K562 (cell line): ENCODE measurements at regions not wholly inside any gene's neighbourhood (a gene's known extent, or its start where the extent isn't known, plus 50 kb on each side); places are given as distances from the start of the nearest gene placed in this dataset.

Experiments used
- ATAC-seq: fragments of 200-7000 bp; cut with Tn5 transposase; 3 replicates; pipeline ENCODE4 v1.9.1; 2020; ENCODE audit warnings: moderate library complexity
- BruUV-seq: library from RNA; stranded (reverse); fragments of 400-500 nt; replicated peaks from 2 replicates; lab custom pipeline; 2021; lab: Mats Ljungman, UMichigan
- CTCF ChIA-PET: fragments of 300-600 bp; formaldehyde crosslinking; extraction: SDS; loops from one replicate; lab custom pipeline; 2021; ENCODE audit warnings: low intra/inter-chr PET ratio; lab: Yijun Ruan, JAX
- POLR2A ChIA-PET: fragments of 300-600, 350-650 bp; sonication (Branson Sonifier 250); formaldehyde crosslinking; extraction: SDS; loops from one replicate; lab custom pipeline; 2021; ENCODE audit warnings: antibody characterized with exemption, inconsistent platforms; lab: Yijun Ruan, JAX
- DNase-seq, 4 experiments: peaks; one replicate each; pipeline versions ENCODE4 v3.0.0 to v3.0.0-alpha.2; 2011 to 2018; ENCODE audit warnings: low spot score in 3 of 4, mixed read lengths in 3 of 4; ENCODE audit errors: extremely low read depth in 1 of 4
- FAIRE-seq: peaks from 2 replicates; lab custom pipeline; 2011; peaks lifted over from hg19 to GRCh38; lab: Jason Lieb, UNC
- H2AFZ ChIP-seq: 2 replicates; pipeline ENCODE4 v1.6.0; 2011; ENCODE audit warnings: low read depth, low read length, control low read depth, inconsistent platforms
- H3K27ac ChIP-seq: fragments of 200-600 bp; 3 replicates; pipeline ENCODE4 v1.8.0; 2011; ENCODE audit warnings: low read depth, mild to moderate bottlenecking, control low read depth, inconsistent platforms, low read length, moderate library complexity, mixed read lengths; ENCODE audit errors: extremely low read depth
- H3K27me3 ChIP-seq, 2 experiments: fragments of 300-600 bp in 1 of 2; 2 replicates in 1 of 2; 3 replicates in 1 of 2; pipeline versions ENCODE4 v1.6.0 to v1.8.0; 2011; ENCODE audit warnings: inconsistent platforms in 2 of 2, low read length in 2 of 2, mild to moderate bottlenecking in 1 of 2, mixed read lengths in 1 of 2, moderate library complexity in 1 of 2; ENCODE audit not compliant: control insufficient read depth in 2 of 2, insufficient read depth in 2 of 2
- H3K36me3 ChIP-seq: fragments of 300-600 bp; 3 replicates; pipeline ENCODE4 v1.8.0; 2011; ENCODE audit warnings: mild to moderate bottlenecking, low read length, inconsistent platforms; ENCODE audit not compliant: control insufficient read depth, insufficient read depth
- H3K4me1 ChIP-seq, 2 experiments: fragments of 200-600 bp in 1 of 2; replicated peaks in 1 of 2; 2 replicates in 1 of 2; 3 replicates in 1 of 2; pipeline versions ENCODE4 v1.5.1 to v1.8.0; 2011; ENCODE audit warnings: inconsistent platforms in 2 of 2, low read length in 2 of 2, mild to moderate bottlenecking in 1 of 2, mixed read lengths in 1 of 2, moderate library complexity in 1 of 2; ENCODE audit not compliant: control insufficient read depth in 2 of 2, insufficient read depth in 2 of 2
- H3K4me2 ChIP-seq: 2 replicates; pipeline ENCODE4 v1.6.1; 2011; ENCODE audit warnings: low read length, control low read depth, inconsistent platforms, mixed read lengths; ENCODE audit not compliant: insufficient read depth
- H3K4me3 ChIP-seq: fragments of 200-600 bp; sonication (generic), shearing (Covaris generic); 2 replicates; pipeline ENCODE4 v1.5.1; 2016; ENCODE audit warnings: control low read depth, inconsistent platforms
- H3K79me2 ChIP-seq: fragments of 200-600 bp; 3 replicates; pipeline ENCODE4 v1.8.0; 2011; ENCODE audit warnings: low read length, inconsistent platforms; ENCODE audit not compliant: control insufficient read depth, insufficient read depth
- H3K9ac ChIP-seq, 2 experiments: 2 replicates each; pipeline versions ENCODE4 v1.6.0 to v1.6.1; 2011; ENCODE audit warnings: low read depth in 2 of 2, low read length in 2 of 2, control low read depth in 1 of 2, inconsistent platforms in 1 of 2, mild to moderate bottlenecking in 1 of 2, mixed read lengths in 1 of 2; ENCODE audit not compliant: insufficient read depth in 1 of 2
- H3K9me1 ChIP-seq: one replicate; pipeline ENCODE4 v1.6.0; 2011; ENCODE audit warnings: inconsistent platforms, mild to moderate bottlenecking, low read length, moderate library complexity; ENCODE audit not compliant: control insufficient read depth, insufficient read depth
- H3K9me3 ChIP-seq: replicated peaks from 2 replicates; pipeline ENCODE4 v1.5.1; 2011; ENCODE audit warnings: low read depth, low read length, inconsistent platforms; ENCODE audit not compliant: control insufficient read depth, insufficient read depth
- H4K20me1 ChIP-seq: replicated peaks from 2 replicates; pipeline ENCODE4 v1.6.1; 2011; ENCODE audit warnings: low read length, inconsistent platforms, mixed read lengths; ENCODE audit not compliant: control insufficient read depth, insufficient read depth
- NFE2L1 ChIP-seq: fragments of 450-650 bp; IDR thresholded peaks from 2 replicates; pipeline ENCODE4 v1.6.1; 2016; ENCODE audit warnings: missing genetic modification characterization, low read depth, mild to moderate bottlenecking, missing compliant biosample characterization, moderate library complexity, borderline replicate concordance
- NFIX ChIP-seq: fragments of 250-450 bp; sonication (Bioruptor Pico); IDR thresholded peaks from 2 replicates; pipeline ENCODE4 v1.4.0; 2020; ENCODE audit warnings: low read depth, mild to moderate bottlenecking, moderate library complexity
- NR1H2 ChIP-seq: sonication (generic); formaldehyde crosslinking; IDR thresholded peaks from 2 replicates; pipeline ENCODE4 v1.4.0; 2020; ENCODE audit warnings: mild to moderate bottlenecking, missing genetic modification reagents
- NR2F6 ChIP-seq: fragments of 450-650 bp; formaldehyde crosslinking; IDR thresholded peaks from 2 replicates; pipeline ENCODE4 v1.4.0; 2020; ENCODE audit warnings: mild to moderate bottlenecking
- PHF8 ChIP-seq: fragments of 200-600 bp; sonication (generic); IDR thresholded peaks from 2 replicates; pipeline ENCODE4 v1.6.1; 2012; ENCODE audit warnings: mixed run types, mild to moderate bottlenecking, inconsistent platforms, low read length, moderate library complexity, borderline replicate concordance
- ZNF263 ChIP-seq: sonication (generic); formaldehyde crosslinking; IDR thresholded peaks from 2 replicates; pipeline ENCODE4 v1.8.0; 2022; ENCODE audit warnings: mild to moderate bottlenecking, missing genetic modification reagents, borderline replicate concordance
- ZSCAN29 ChIP-seq: fragments of 450-650 bp; IDR thresholded peaks from 2 replicates; pipeline ENCODE4 v1.6.1; 2017
- WGBS: fragments of 100-300 bp; shearing (Covaris generic); methylation state at CpG from one replicate; pipeline ENCODE4 v1.1.6; 2016; ENCODE audit warnings: low coverage, mixed read lengths; ENCODE audit not compliant: insufficient coverage; ENCODE audit errors: missing lambda C conversion rate; 5-methylcytosine and 5-hydroxymethylcytosine counted together
- in situ Hi-C: fragments of 300-500 bp; cut with MboI; formaldehyde crosslinking; loops from 4 replicates; pipeline ENCODE4 v1.15.0; 2018; ENCODE audit warnings: inconsistent platforms, mixed read lengths
- intact Hi-C: fragments of 100-400 bp; cut with micrococcal nuclease; formaldehyde crosslinking; loops from 2 replicates; pipeline ENCODE4 v1.14.2; 2022
- TF ChIP-seq, protein P1 (sequence below): fragments of 450-650 bp; formaldehyde crosslinking; IDR thresholded peaks from 2 replicates; pipeline ENCODE4 v1.4.0; 2020; ENCODE audit warnings: mild to moderate bottlenecking, mixed read lengths

DNA sequence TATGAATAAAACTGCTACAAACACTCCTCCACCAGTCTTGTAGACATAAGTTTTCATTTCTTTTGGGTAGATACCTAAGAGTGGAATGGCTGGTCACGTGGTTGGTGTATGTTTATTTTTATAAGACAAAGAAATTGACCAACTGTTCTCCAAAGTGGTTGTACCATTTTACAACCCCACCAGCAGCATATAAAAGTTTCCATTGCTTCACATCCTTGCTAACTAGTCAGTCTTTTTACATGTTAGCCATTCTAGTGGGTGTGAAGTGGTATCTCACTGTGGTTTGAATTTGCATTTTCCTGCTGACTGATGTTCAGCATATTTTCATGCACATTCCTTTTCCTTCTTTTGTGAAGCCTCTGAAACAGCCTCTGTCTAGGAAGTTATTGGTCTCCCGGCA lies 76.2 kb upstream of the ADGRG2 start:
- Histone ChIP-seq H2AFZ (no peak overlapping the region), H3K27me3 (no peaks in the 10 kb centered on the region), H3K9me1 (no peaks in the 10 kb centered on the region), H3K9me3 (no peaks in the 10 kb centered on the region), H3K27ac (no peak overlapping the region), H3K4me2 (no peak overlapping the region), H3K9ac (no peak overlapping the region), H3K79me2 (no peaks in the 10 kb centered on the region), H4K20me1 (no peaks in the 10 kb centered on the region), H3K4me1 (no peaks in the 10 kb centered on the region; a peak in 1 of 5 replicates), H3K36me3 (no peaks in the 10 kb centered on the region), H3K4me3 (no peak overlapping the region)
- DNase-seq: no peak
- POLR2A ChIA-PET: no interaction called here
- CTCF ChIA-PET: no interaction called here
- BruUV-seq: no TSS peak
- no peak for FAIRE-seq
- intact Hi-C loops (no loop called here), in situ Hi-C loops (no loop called here)
- WGBS: 0% methylated on average over 2 of the region's 2 CpGs
- ATAC-seq: no peak
- TF ChIP-seq, protein P1, sequence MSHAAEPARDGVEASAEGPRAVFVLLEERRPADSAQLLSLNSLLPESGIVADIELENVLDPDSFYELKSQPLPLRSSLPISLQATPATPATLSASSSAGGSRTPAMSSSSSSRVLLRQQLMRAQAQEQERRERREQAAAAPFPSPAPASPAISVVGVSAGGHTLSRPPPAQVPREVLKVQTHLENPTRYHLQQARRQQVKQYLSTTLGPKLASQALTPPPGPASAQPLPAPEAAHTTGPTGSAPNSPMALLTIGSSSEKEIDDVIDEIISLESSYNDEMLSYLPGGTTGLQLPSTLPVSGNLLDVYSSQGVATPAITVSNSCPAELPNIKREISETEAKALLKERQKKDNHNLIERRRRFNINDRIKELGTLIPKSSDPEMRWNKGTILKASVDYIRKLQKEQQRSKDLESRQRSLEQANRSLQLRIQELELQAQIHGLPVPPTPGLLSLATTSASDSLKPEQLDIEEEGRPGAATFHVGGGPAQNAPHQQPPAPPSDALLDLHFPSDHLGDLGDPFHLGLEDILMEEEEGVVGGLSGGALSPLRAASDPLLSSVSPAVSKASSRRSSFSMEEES (CRISPR knock-in tag): 0 out of 2 replicates have a peak, but pooled peaks have one; percentile 23
- TF ChIP-seq NR2F6 (CRISPR knock-in tag) (no peak), NFIX (CRISPR knock-in tag) (no peak), ZNF263 (CRISPR knock-in tag) (no peak), NR1H2 (CRISPR knock-in tag) (no peak), PHF8 (no peak), ZSCAN29 (no peak), NFE2L1 (tag) (no peak)
